ENCODE measurements at regions not wholly inside any gene's neighbourhood (a gene's known extent, or its start where the extent isn't known, plus 50 kb on each side); places are given as distances from the start of the nearest gene placed in this dataset.

DNA sequence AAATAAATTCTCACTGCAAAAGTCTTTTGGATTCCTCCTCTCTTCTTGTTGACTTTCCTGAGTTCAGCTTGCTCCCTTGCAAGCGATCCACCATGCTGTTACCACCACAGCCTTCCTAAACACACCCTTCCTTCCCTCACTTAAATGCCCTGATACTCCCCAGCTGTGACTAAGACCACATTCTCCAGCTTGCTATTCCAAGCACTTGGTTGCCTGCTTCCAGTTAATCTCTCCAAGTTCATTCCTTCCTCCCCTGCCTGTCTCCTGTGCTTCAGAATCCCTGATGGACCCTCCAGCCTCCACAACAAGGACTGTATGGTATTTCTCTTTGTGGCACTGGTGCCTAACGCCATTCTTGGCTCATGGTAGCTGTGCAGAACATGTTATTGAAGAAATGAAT is 603.9 kb upstream of the CADM1 start:
- H3K27ac Mint-ChIP-seq (ENCODE audit: unreplicated experiment), result no peak overlapping the region
- H3K36me3 Mint-ChIP-seq (ENCODE audit: low read depth), result peaks cover 3% of the 10 kb centered on the region
- H3K9me3 Mint-ChIP-seq, result peaks cover 11% of the 10 kb centered on the region
- DNase-seq (ENCODE audit: low read depth, low spot score), result no peak
- H3K4me1 Mint-ChIP-seq, result peaks cover 16% of the 10 kb centered on the region
- TF ChIP-seq, protein P1, sequence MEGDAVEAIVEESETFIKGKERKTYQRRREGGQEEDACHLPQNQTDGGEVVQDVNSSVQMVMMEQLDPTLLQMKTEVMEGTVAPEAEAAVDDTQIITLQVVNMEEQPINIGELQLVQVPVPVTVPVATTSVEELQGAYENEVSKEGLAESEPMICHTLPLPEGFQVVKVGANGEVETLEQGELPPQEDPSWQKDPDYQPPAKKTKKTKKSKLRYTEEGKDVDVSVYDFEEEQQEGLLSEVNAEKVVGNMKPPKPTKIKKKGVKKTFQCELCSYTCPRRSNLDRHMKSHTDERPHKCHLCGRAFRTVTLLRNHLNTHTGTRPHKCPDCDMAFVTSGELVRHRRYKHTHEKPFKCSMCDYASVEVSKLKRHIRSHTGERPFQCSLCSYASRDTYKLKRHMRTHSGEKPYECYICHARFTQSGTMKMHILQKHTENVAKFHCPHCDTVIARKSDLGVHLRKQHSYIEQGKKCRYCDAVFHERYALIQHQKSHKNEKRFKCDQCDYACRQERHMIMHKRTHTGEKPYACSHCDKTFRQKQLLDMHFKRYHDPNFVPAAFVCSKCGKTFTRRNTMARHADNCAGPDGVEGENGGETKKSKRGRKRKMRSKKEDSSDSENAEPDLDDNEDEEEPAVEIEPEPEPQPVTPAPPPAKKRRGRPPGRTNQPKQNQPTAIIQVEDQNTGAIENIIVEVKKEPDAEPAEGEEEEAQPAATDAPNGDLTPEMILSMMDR (conservative IDR thresholded peaks at IDR 0.05), result no peak
- no peak overlapping the region for H3K4me3 Mint-ChIP-seq
- no peaks in the 10 kb centered on the region for H3K27me3 Mint-ChIP-seq (ENCODE audit: low read depth)

DNA sequence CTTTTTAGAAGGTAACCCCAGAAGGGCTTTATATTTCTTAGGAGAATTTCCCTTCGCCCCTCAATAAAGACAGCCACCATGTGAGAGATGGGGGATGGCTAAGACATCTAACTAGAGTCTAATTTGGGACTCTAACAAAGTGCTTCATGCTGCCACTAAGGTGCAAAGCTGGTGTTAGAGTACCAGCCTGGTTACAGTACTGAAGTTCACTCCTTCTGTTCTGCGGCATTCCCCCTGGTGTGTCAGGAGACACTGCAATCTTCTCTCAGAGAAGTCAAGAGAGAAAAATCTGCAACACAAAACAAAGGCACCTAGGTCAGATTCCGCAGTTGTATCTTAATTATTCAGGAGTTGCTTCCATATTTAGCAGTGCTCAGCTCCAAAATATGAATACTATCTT is 603.0 kb upstream of the CADM1 start:
- TF ChIP-seq, protein P1 (conservative IDR thresholded peaks at IDR 0.05), result no peak
- Mint-ChIP-seq H3K4me1 (peaks cover 7% of the 10 kb centered on the region), H3K27me3 (ENCODE audit: low read depth) (no peaks in the 10 kb centered on the region), H3K9me3 (peaks cover 10% of the 10 kb centered on the region), H3K4me3 (no peak overlapping the region), H3K36me3 (ENCODE audit: low read depth) (peaks cover 2% of the 10 kb centered on the region), H3K27ac (ENCODE audit: unreplicated experiment) (no peak overlapping the region)
- no peak for DNase-seq (ENCODE audit: low read depth, low spot score)

DNA sequence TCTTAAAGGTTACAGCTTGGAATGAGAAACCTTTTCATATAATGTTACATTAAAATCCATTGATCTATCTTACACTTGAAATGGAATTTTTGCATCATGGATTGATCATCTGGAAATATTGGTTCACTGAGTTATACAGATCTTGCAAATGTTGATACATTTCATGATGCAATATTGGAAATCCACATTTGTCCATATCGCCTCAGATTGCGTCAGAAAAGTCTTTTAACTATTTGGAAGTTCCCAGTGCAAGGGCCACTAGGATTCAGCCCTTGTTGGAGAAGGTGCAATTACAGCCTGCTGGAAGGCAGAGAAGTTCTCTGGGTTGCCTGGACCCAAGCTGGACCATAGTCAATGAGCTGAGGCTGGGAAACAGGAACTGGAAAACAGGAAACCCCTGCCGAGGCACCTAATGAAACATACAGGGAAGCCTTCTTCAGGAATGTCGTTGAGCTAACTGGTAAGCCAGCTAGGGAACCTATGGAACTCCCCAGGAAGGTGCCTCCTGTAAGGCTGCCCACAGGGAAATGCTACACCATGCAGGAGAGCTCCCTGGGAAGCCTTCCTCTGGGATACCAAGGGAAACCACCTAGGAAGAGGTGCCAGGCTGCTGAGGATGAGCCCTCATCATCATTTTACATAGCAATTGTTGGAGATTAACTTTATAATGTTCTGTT is 600.4 kb upstream of the CADM1 start:
- no peaks in the 10 kb centered on the region for H3K4me1 Mint-ChIP-seq
- no peaks in the 10 kb centered on the region for H3K27me3 Mint-ChIP-seq (ENCODE audit: low read depth)
- TF ChIP-seq, protein P1 (conservative IDR thresholded peaks at IDR 0.05), result no peak
- no peak for DNase-seq (ENCODE audit: low read depth, low spot score)
- H3K36me3 Mint-ChIP-seq (ENCODE audit: low read depth), result no peaks in the 10 kb centered on the region
- peaks cover 3% of the 10 kb centered on the region for H3K9me3 Mint-ChIP-seq
- no peak overlapping the region for H3K4me3 Mint-ChIP-seq
- no peak overlapping the region for H3K27ac Mint-ChIP-seq (ENCODE audit: unreplicated experiment)

DNA sequence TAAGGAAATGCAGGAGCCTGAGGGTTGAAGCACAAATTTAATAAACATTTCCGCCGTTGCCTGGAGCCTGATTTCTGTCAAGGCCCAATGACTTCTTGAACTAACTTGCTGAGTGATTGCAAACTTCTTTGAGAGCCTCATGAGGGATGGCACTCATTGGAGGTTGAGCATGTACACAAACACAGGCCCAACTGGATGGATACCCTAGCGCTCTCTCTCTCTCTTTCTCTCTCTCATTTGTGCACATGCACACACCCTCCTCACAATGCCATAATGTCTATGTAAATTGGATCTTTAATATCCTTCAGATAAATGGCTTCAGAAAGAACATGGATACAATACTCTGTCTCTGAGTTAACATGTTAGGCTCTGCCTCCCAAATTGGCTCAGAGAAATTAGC is 597.7 kb upstream of the CADM1 start:
- no peak overlapping the region for H3K4me3 Mint-ChIP-seq
- DNase-seq (ENCODE audit: low read depth, low spot score), result no peak
- TF ChIP-seq, protein P1 (conservative IDR thresholded peaks at IDR 0.05), result no peak
- H3K9me3 Mint-ChIP-seq, result peaks cover 3% of the 10 kb centered on the region
- no peaks in the 10 kb centered on the region for H3K36me3 Mint-ChIP-seq (ENCODE audit: low read depth)
- peaks cover 9% of the 10 kb centered on the region for H3K4me1 Mint-ChIP-seq
- peaks cover 2% of the 10 kb centered on the region for H3K27me3 Mint-ChIP-seq (ENCODE audit: low read depth)
- H3K27ac Mint-ChIP-seq (ENCODE audit: unreplicated experiment), result no peak overlapping the region

DNA sequence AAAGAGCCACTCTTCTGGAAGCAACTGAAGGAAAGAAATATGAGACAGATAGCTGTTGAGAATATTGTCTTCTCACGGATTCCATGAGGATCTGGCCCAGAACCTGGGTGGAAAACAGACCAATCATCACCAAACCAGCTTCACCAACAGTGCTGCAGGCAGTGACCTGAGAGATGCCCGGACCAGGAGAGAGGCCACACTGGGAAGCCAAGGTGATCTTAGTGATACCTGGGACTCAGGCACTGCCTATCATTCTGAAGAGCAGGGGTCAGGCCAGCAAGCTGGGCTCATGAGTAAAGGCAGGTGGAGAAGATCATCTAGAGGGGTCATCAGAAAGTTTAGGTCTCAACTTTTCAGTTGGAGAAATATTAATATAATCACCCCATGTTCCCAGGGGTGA is 595.8 kb upstream of the CADM1 start:
- peaks cover 2% of the 10 kb centered on the region for H3K27me3 Mint-ChIP-seq (ENCODE audit: low read depth)

More for the DNA sequence above, 595.8 kb upstream of the CADM1 start:
- no peaks in the 10 kb centered on the region for H3K9me3 Mint-ChIP-seq
- no peak overlapping the region for H3K4me3 Mint-ChIP-seq
- peaks cover 9% of the 10 kb centered on the region for H3K4me1 Mint-ChIP-seq
- TF ChIP-seq, protein P1 (conservative IDR thresholded peaks at IDR 0.05), result no peak
- peak overlapping the region; percentile 5 for H3K27ac Mint-ChIP-seq (ENCODE audit: unreplicated experiment)
- H3K36me3 Mint-ChIP-seq (ENCODE audit: low read depth), result no peaks in the 10 kb centered on the region
- no peak for DNase-seq (ENCODE audit: low read depth, low spot score)
